Astrocyte (in vitro differentiated cells and primary cell): ENCODE measurements at regions not wholly inside any gene's neighbourhood (a gene's known extent, or its start where the extent isn't known, plus 50 kb on each side); places are given as distances from the start of the nearest gene placed in this dataset.

Experiments used
- DNase-seq: peaks from one replicate; pipeline ENCODE4 v3.0.0-alpha.2; 2010; ENCODE audit warnings: low read depth
- FAIRE-seq: peaks from 2 replicates; lab custom pipeline; 2011; peaks lifted over from hg19 to GRCh38; lab: Jason Lieb, UNC
- H2AFZ ChIP-seq: 2 replicates; pipeline ENCODE4 v1.6.0; 2012; ENCODE audit warnings: low read depth, low read length, inconsistent platforms
- H3K27ac ChIP-seq: 2 replicates; pipeline ENCODE4 v1.5.1; 2011; ENCODE audit warnings: low read depth, low read length, inconsistent platforms
- H3K27me3 ChIP-seq: 2 replicates; pipeline ENCODE4 v1.6.0; 2011; ENCODE audit warnings: low read length, inconsistent platforms; ENCODE audit not compliant: insufficient read depth
- H3K36me3 ChIP-seq: 2 replicates; pipeline ENCODE4 v1.5.1; 2011; ENCODE audit warnings: low read length, inconsistent platforms; ENCODE audit not compliant: insufficient read depth
- H3K4me1 ChIP-seq: 2 replicates; pipeline ENCODE4 v1.5.1; 2011; ENCODE audit warnings: low read length, inconsistent platforms; ENCODE audit not compliant: insufficient read depth
- H3K4me2 ChIP-seq: 2 replicates; pipeline ENCODE4 v1.6.0; 2012; ENCODE audit warnings: low read length, inconsistent platforms
- H3K4me3 ChIP-seq: 2 replicates; pipeline ENCODE4 v1.5.1; 2011; ENCODE audit warnings: low read depth, mild to moderate bottlenecking, low read length, inconsistent platforms; ENCODE audit not compliant: insufficient read depth
- H3K79me2 ChIP-seq: 2 replicates; pipeline ENCODE4 v1.6.0; 2012; ENCODE audit warnings: mild to moderate bottlenecking, low read length, inconsistent platforms; ENCODE audit not compliant: insufficient read depth
- H3K9ac ChIP-seq: 2 replicates; pipeline ENCODE4 v1.6.0; 2012; ENCODE audit warnings: mild to moderate bottlenecking, low read length, inconsistent platforms
- H3K9me3 ChIP-seq: 2 replicates; pipeline ENCODE4 v1.5.1; 2012; ENCODE audit warnings: low read depth, mild to moderate bottlenecking, low read length, inconsistent platforms; ENCODE audit not compliant: insufficient read depth
- H4K20me1 ChIP-seq: 2 replicates; pipeline ENCODE4 v1.6.0; 2012; ENCODE audit warnings: low read length, inconsistent platforms; ENCODE audit not compliant: insufficient read depth
- H3K27ac Mint-ChIP-seq: one replicate; pipeline ENCODE4 v1.8.0; 2021; ENCODE audit warnings: mild to moderate bottlenecking, mixed read lengths; ENCODE audit not compliant: unreplicated experiment
- H3K27me3 Mint-ChIP-seq: one replicate; pipeline ENCODE4 v1.8.0; 2021; ENCODE audit warnings: low read depth, mixed read lengths; ENCODE audit not compliant: unreplicated experiment
- H3K36me3 Mint-ChIP-seq: one replicate; pipeline ENCODE4 v1.8.0; 2021; ENCODE audit warnings: low read depth, mixed read lengths; ENCODE audit not compliant: unreplicated experiment
- H3K4me1 Mint-ChIP-seq: one replicate; pipeline ENCODE4 v1.8.0; 2021; ENCODE audit warnings: low read depth, mixed read lengths; ENCODE audit not compliant: unreplicated experiment
- H3K4me3 Mint-ChIP-seq: one replicate; pipeline ENCODE4 v1.8.0; 2021; ENCODE audit warnings: mild to moderate bottlenecking, moderate library complexity, mixed read lengths; ENCODE audit not compliant: unreplicated experiment
- H3K9me3 Mint-ChIP-seq: one replicate; pipeline ENCODE4 v1.8.0; 2021; ENCODE audit warnings: mild to moderate bottlenecking, mixed read lengths; ENCODE audit not compliant: unreplicated experiment
- CTCF ChIP-seq: IDR thresholded peaks from 2 replicates; pipeline ENCODE4 v1.5.1; 2011; ENCODE audit warnings: low read depth, mild to moderate bottlenecking, inconsistent platforms, low read length, moderate library complexity; ENCODE audit not compliant: insufficient read depth
- EZH2 ChIP-seq: IDR thresholded peaks from 2 replicates; pipeline ENCODE4 v1.6.1; 2012; ENCODE audit warnings: mild to moderate bottlenecking, low read length, inconsistent platforms; ENCODE audit not compliant: insufficient read depth

GRCh38 chr1:106889059-106889458 is 167.4 kb upstream of the PRMT6 start:
- Mint-ChIP-seq H3K36me3 (no peaks in the 10 kb centered on the region), H3K27me3 (no peaks in the 10 kb centered on the region), H3K4me3 (no peak overlapping the region), H3K9me3 (peaks cover 3% of the 10 kb centered on the region), H3K27ac (no peak overlapping the region), H3K4me1 (no peaks in the 10 kb centered on the region)
- no peaks in the 10 kb centered on the region for H3K4me1 ChIP-seq
- no peak overlapping the region for H3K4me3 ChIP-seq
- H3K9ac ChIP-seq, result no peak overlapping the region
- no peaks in the 10 kb centered on the region for H3K36me3 ChIP-seq
- H3K79me2 ChIP-seq, result no peaks in the 10 kb centered on the region
- FAIRE-seq (no peak), DNase-seq (no peak)
- no peaks in the 10 kb centered on the region for H4K20me1 ChIP-seq
- H3K27me3 ChIP-seq, result no peaks in the 10 kb centered on the region
- no peak overlapping the region for H2AFZ ChIP-seq
- TF ChIP-seq EZH2 (no peak), CTCF (no peak)
- no peak overlapping the region for H3K4me2 ChIP-seq
- H3K9me3 ChIP-seq, result no peaks in the 10 kb centered on the region
- no peak overlapping the region for H3K27ac ChIP-seq

- no peaks in the 10 kb centered on the region for H3K4me1 Mint-ChIP-seq
- no peaks in the 10 kb centered on the region for H3K27me3 ChIP-seq
- no peak for DNase-seq
- no peak overlapping the region for H3K4me2 ChIP-seq
- H4K20me1 ChIP-seq, result no peaks in the 10 kb centered on the region
- H3K4me1 ChIP-seq, result no peaks in the 10 kb centered on the region
- no peaks in the 10 kb centered on the region for H3K36me3 Mint-ChIP-seq
- no peak for FAIRE-seq
- no peaks in the 10 kb centered on the region for H3K79me2 ChIP-seq
- no peak overlapping the region for H3K27ac Mint-ChIP-seq
- H3K27ac ChIP-seq, result no peak overlapping the region
- H3K9me3 Mint-ChIP-seq, result peaks cover 3% of the 10 kb centered on the region
- TF ChIP-seq CTCF (no peak), EZH2 (no peak)
- H2AFZ ChIP-seq, result no peak overlapping the region
- no peak overlapping the region for H3K9ac ChIP-seq
- no peaks in the 10 kb centered on the region for H3K27me3 Mint-ChIP-seq
- no peaks in the 10 kb centered on the region for H3K9me3 ChIP-seq
- no peak overlapping the region for H3K4me3 ChIP-seq
- H3K36me3 ChIP-seq, result no peaks in the 10 kb centered on the region
- H3K4me3 Mint-ChIP-seq, result no peak overlapping the region
These were observed 166.9 kb upstream of the PRMT6 start for GRCh38 chr1:106889583-106889982.

GRCh38 chr1:106897976-106898375 is 158.5 kb upstream of the PRMT6 start:
- H3K79me2 ChIP-seq, result no peaks in the 10 kb centered on the region
- Mint-ChIP-seq H3K9me3 (peaks cover 2% of the 10 kb centered on the region), H3K4me1 (peaks cover 2% of the 10 kb centered on the region), H3K27ac (no peak overlapping the region), H3K27me3 (no peaks in the 10 kb centered on the region), H3K4me3 (no peak overlapping the region), H3K36me3 (no peaks in the 10 kb centered on the region)
- H3K9me3 ChIP-seq, result no peaks in the 10 kb centered on the region
- H3K9ac ChIP-seq, result no peak overlapping the region
- H4K20me1 ChIP-seq, result no peaks in the 10 kb centered on the region
- H3K4me2 ChIP-seq, result no peak overlapping the region
- H3K27me3 ChIP-seq, result no peaks in the 10 kb centered on the region
- no peak overlapping the region for H2AFZ ChIP-seq
- H3K4me1 ChIP-seq, result no peaks in the 10 kb centered on the region
- H3K27ac ChIP-seq, result no peak overlapping the region
- H3K4me3 ChIP-seq, result no peak overlapping the region
- FAIRE-seq (no peak), DNase-seq (no peak)
- TF ChIP-seq EZH2 (no peak), CTCF (no peak)
- no peaks in the 10 kb centered on the region for H3K36me3 ChIP-seq
